WTC11 (cell line): ENCODE measurements at regions not wholly inside any gene's neighbourhood (a gene's known extent, or its start where the extent isn't known, plus 50 kb on each side); places are given as distances from the start of the nearest gene placed in this dataset.

Experiments used
- CBFB ChIP-seq: sonication (generic); formaldehyde crosslinking; IDR thresholded peaks from 2 replicates; pipeline ENCODE4 v1.8.1; 2022; ENCODE audit warnings: mild to moderate bottlenecking, low read depth, missing genetic modification reagents
- CREB1 ChIP-seq: sonication (generic); formaldehyde crosslinking; IDR thresholded peaks from 2 replicates; pipeline ENCODE4 v1.8.0; 2023; ENCODE audit warnings: mild to moderate bottlenecking, missing genetic modification reagents
- ESRRA ChIP-seq: sonication (generic); formaldehyde crosslinking; IDR thresholded peaks from 2 replicates; pipeline ENCODE4 v1.8.1; 2022; ENCODE audit warnings: mild to moderate bottlenecking, missing genetic modification reagents, borderline replicate concordance
- NFE2L1 ChIP-seq: sonication (generic); formaldehyde crosslinking; IDR thresholded peaks from 2 replicates; pipeline ENCODE4 v1.8.1; 2023; ENCODE audit warnings: missing genetic modification reagents
- SOX15 ChIP-seq: fragments of 250-450 bp; sonication (Bioruptor Pico); IDR thresholded peaks from 2 replicates; pipeline ENCODE4 v1.9.0; 2021; ENCODE audit warnings: mild to moderate bottlenecking
- TF ChIP-seq, protein P1 (sequence below): sonication (generic); formaldehyde crosslinking; conservative IDR thresholded peaks from 2 replicates; pipeline ENCODE4 v1.8.1; 2022; ENCODE audit warnings: mild to moderate bottlenecking, missing genetic modification reagents
- TF ChIP-seq, protein P2 (sequence below): fragments of 250-450 bp; sonication (Bioruptor Pico); conservative IDR thresholded peaks from 2 replicates; pipeline ENCODE4 v1.9.0; 2021; ENCODE audit warnings: mild to moderate bottlenecking
- TF ChIP-seq, protein P3 (sequence below): fragments of 200-600 bp; IDR thresholded peaks from 2 replicates; pipeline ENCODE4 v1.8.0; 2022; ENCODE audit warnings: antibody characterized with exemption

DNA sequence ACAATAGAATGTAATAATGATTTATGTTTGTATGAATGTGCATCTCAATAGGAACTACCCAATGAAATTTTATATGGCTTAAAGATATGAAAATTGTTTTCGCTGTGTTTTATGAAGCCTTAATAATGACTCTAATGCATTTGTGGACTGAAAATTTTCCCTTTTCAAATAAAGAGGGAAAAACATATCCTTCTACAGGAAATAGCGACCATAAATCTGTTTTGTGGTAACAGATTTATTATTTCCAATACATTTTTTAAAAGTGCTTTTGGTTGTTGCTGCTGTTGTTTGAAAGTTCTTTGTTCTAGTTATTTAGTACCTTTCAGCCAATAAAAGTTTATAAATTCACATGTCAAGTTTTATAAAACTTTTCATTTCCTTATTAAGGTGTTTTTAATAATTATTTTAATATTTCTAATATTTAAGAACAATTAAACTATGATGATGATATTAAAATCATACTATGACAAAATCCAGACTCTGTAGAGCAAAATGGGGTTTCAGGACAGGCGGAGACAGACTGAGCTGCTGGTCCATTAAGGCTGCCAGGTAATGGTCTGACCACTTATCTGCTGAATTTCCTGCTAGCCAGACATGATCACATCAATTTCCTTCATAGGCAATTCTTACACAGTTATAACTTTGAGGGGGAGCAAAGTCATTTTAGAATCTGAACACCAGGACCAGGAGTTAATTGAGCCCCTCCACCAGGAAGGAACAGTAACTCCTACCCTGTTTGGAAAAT, 65.7 kb upstream of the NEUROD1 start:
- TF ChIP-seq, protein P1, sequence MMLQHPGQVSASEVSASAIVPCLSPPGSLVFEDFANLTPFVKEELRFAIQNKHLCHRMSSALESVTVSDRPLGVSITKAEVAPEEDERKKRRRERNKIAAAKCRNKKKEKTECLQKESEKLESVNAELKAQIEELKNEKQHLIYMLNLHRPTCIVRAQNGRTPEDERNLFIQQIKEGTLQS (CRISPR knock-in tag): no peak
- TF ChIP-seq CBFB (CRISPR knock-in tag) (no peak), ESRRA (CRISPR knock-in tag) (no peak), NFE2L1 (no peak), CREB1 (CRISPR knock-in tag) (no peak), SOX15 (CRISPR knock-in tag) (no peak)
- TF ChIP-seq, protein P2, sequence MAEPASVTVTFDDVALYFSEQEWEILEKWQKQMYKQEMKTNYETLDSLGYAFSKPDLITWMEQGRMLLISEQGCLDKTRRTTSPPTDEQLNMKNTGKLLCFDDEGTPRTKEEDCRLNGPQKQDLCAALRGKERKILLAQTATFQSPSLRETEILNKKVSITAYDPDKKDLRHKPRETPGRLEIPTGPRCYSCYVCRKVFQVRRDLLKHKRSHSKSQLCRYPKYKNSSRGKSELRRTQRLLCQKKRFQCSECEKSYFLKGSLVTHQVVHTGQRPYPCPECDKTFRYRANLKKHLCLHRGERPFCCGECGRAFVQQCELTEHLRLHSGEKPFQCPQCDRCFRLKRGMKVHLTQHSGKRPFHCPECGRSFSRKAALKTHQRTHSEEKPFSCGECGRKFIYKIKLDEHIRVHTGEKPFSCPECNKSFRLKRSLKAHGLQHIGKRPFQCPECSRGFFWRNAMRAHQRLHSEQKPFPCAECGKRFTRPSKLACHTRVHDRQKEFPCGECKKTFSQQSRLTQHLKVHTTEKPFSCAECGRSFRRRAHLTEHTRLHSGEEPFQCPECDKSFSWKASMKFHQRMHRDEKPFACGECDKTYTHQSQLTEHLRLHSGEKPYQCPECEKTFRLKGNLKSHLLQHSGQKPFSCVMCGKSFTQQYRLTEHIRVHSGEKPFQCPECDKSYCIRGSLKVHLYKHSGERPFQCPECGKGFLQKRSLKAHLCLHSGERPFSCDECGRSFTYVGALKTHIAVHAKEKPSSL (CRISPR knock-in tag): no peak
- TF ChIP-seq, protein P3, sequence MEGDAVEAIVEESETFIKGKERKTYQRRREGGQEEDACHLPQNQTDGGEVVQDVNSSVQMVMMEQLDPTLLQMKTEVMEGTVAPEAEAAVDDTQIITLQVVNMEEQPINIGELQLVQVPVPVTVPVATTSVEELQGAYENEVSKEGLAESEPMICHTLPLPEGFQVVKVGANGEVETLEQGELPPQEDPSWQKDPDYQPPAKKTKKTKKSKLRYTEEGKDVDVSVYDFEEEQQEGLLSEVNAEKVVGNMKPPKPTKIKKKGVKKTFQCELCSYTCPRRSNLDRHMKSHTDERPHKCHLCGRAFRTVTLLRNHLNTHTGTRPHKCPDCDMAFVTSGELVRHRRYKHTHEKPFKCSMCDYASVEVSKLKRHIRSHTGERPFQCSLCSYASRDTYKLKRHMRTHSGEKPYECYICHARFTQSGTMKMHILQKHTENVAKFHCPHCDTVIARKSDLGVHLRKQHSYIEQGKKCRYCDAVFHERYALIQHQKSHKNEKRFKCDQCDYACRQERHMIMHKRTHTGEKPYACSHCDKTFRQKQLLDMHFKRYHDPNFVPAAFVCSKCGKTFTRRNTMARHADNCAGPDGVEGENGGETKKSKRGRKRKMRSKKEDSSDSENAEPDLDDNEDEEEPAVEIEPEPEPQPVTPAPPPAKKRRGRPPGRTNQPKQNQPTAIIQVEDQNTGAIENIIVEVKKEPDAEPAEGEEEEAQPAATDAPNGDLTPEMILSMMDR: no peak
